Pancreas (tissue), 10 donors: ENCODE measurements at regions not wholly inside any gene's neighbourhood (a gene's known extent, or its start where the extent isn't known, plus 50 kb on each side); places are given as distances from the start of the nearest gene placed in this dataset.
"Not testable (repeated sequence)": the region's sequence is repeated elsewhere in the genome, so short reads cannot be mapped to it uniquely, and the experiment has no call there.

Experiments
- ATAC-seq, 4 donors: fragments of 200-7000 bp; cut with Tn5 transposase; one replicate each; pipeline versions ENCODE4 v1.8.0 to v1.9.1; 2020; ENCODE audit warnings: mild to moderate bottlenecking in 4 of 4, moderate library complexity in 4 of 4
- DNase-seq, 6 donors: peaks; one replicate each; pipeline ENCODE4 v3.0.0-alpha.2; 2020
- FAIRE-seq: peaks from 2 replicates; lab custom pipeline; 2012; peaks lifted over from hg19 to GRCh38; lab: Jason Lieb, UNC
- H3K27ac ChIP-seq, 4 donors: fragments of 200-600 bp; sonication (generic); 1 replicate in 3 of 4; 2 replicates in 1 of 4; pipeline versions ENCODE4 v1.5.0 to v1.8.0; 2020
- H3K27me3 ChIP-seq, 4 donors: fragments of 200-600 bp; one replicate each; pipeline ENCODE4 v1.8.0; 2021
- H3K36me3 ChIP-seq, 3 donors: fragments of 200-600 bp; sonication (generic) in 1 of 3; one replicate each; pipeline versions ENCODE4 v1.5.0 to v1.8.0; 2020 to 2021
- H3K4me1 ChIP-seq, 3 donors: fragments of 200-600 bp; one replicate each; pipeline ENCODE4 v1.8.0; 2021
- H3K4me3 ChIP-seq, 4 donors: fragments of 200-600 bp; sonication (generic) in 2 of 4; one replicate each; pipeline versions ENCODE4 v1.5.0 to v1.8.0; 2020 to 2021
- H3K9me3 ChIP-seq, 4 donors: fragments of 200-600 bp; one replicate each; pipeline ENCODE4 v1.8.0; 2021
- CTCF ChIP-seq, 4 donors: fragments of 200-600 bp; sonication (generic) in 3 of 4; IDR thresholded peaks; one replicate each; pipeline versions ENCODE4 v1.5.0 to v1.8.0; 2021; ENCODE audit warnings: antibody characterized with exemption in 4 of 4
- WGBS, 2 donors: extraction: QIAGEN DNeasy Blood & Tissue Kit; methylation state at CpG; one replicate each; pipeline ENCODE4 v1.1.7; 2013; 5-methylcytosine and 5-hydroxymethylcytosine counted together
- intact Hi-C, 3 donors: fragments of 100-400 bp; cut with DNase I; formaldehyde crosslinking; loops; one replicate each; pipeline versions ENCODE4 v1.11.1 to v1.14.2; 2022
- donor health status: healthy with polysubstance abuse.
- donor health status: DM: no; HTN: no; CAD: no; lungs with moderate emphysema.
- donor health status: DM: no; HTN: no; CAD: no.
- donor health status: control.
- donor health status: control.
- donor health status: Bipolar disorder and iron deficiency.
- donor health status: DM: yes; HTN: yes; CAD: no.
- donor health status: DM: no; HTN: no; CAD: no.
- donor health status: DM: no; HTN: no; CAD: no.
- donor health status: DM: yes; HTN: yes; CAD: no.

GRCh38 chr6:47180633-47181032 is 129.1 kb downstream of the TNFRSF21 start:
- H3K36me3 ChIP-seq, result no peaks in the 10 kb centered on the region
- no peak for TF ChIP-seq CTCF (IDR thresholded peaks at IDR 0.05)
- intact Hi-C loops, result no loop called here
- WGBS, 2 donors, result 92 to 96% methylated on average over 2 of the region's 2 CpGs
- H3K4me3 ChIP-seq, result no peak overlapping the region
- ATAC-seq, result no peak
- DNase-seq, result no peak
- no peak for FAIRE-seq
- H3K27me3 ChIP-seq, result no peaks in the 10 kb centered on the region
- peaks cover 0 to 9% (median 4%) of the 10 kb centered on the region in 3 donors for H3K4me1 ChIP-seq
- H3K27ac ChIP-seq, result no peak overlapping the region
- H3K9me3 ChIP-seq, result no peaks in the 10 kb centered on the region

GRCh38 chr6:47179286-47179685 is 130.4 kb downstream of the TNFRSF21 start:
- Histone ChIP-seq H3K9me3 (no peaks in the 10 kb centered on the region), H3K4me1 (peaks cover 0 to 9% (median 4%) of the 10 kb centered on the region in 3 donors), H3K4me3 (no peak overlapping the region), H3K36me3 (no peaks in the 10 kb centered on the region), H3K27me3 (no peaks in the 10 kb centered on the region), H3K27ac (no peak overlapping the region)
- no peak for FAIRE-seq
- intact Hi-C loops, result no loop called here
- no peak for ATAC-seq
- DNase-seq, result no peak
- TF ChIP-seq CTCF (IDR thresholded peaks at IDR 0.05), result no peak

GRCh38 chr6:47175656-47176055 is 133.5 kb upstream of the ADGRF1 start:
- Histone ChIP-seq H3K9me3 (no peaks in the 10 kb centered on the region), H3K27ac (no peak overlapping the region), H3K27me3 (no peaks in the 10 kb centered on the region), H3K4me1 (no peaks in the 10 kb centered on the region), H3K36me3 (no peaks in the 10 kb centered on the region), H3K4me3 (no peak overlapping the region)
- DNase-seq, result no peak
- no peak for TF ChIP-seq CTCF (IDR thresholded peaks at IDR 0.05)
- WGBS, 2 donors, result 89 to 96% methylated on average over 3 of the region's 3 CpGs
- intact Hi-C loops, result no loop called here
- FAIRE-seq, result no peak
- no peak for ATAC-seq

GRCh38 chr6:47174502-47175023 is 132.4 kb upstream of the ADGRF1 start:
- H3K9me3 ChIP-seq, result no peaks in the 10 kb centered on the region
- FAIRE-seq (no peak), ATAC-seq (no peak), DNase-seq (no peak)
- no peaks in the 10 kb centered on the region for H3K36me3 ChIP-seq
- H3K27me3 ChIP-seq, result no peaks in the 10 kb centered on the region
- TF ChIP-seq CTCF (IDR thresholded peaks at IDR 0.05), result no peak
- H3K4me3 ChIP-seq, result no peak overlapping the region
- intact Hi-C loops, result no loop called here
- no peaks in the 10 kb centered on the region for H3K4me1 ChIP-seq
- no peak overlapping the region for H3K27ac ChIP-seq
- 84 to 91% methylated on average over 4 of the region's 4 CpGs for WGBS, 2 donors

GRCh38 chr6:47174063-47174462 is 131.9 kb upstream of the ADGRF1 start:
- intact Hi-C loops, DNase-seq, H3K27ac ChIP-seq, H3K4me1 ChIP-seq, ATAC-seq, H3K27me3 ChIP-seq, H3K36me3 ChIP-seq, H3K9me3 ChIP-seq, FAIRE-seq, H3K4me3 ChIP-seq: not testable (repeated sequence)
- 85 to 91% methylated on average over 4 of the region's 4 CpGs for WGBS, 2 donors

- DNase-seq, intact Hi-C loops, ATAC-seq, H3K4me1 ChIP-seq, H3K27me3 ChIP-seq, H3K9me3 ChIP-seq, H3K36me3 ChIP-seq, H3K4me3 ChIP-seq, FAIRE-seq, H3K27ac ChIP-seq: not testable (repeated sequence)
- 88 to 94% methylated on average over 3 of the region's 3 CpGs for WGBS, 2 donors
Observed at GRCh38 chr6:47173145-47173544, 131.0 kb upstream of the ADGRF1 start.
